HCT116 (cell line): ENCODE measurements at regions not wholly inside any gene's neighbourhood (a gene's known extent, or its start where the extent isn't known, plus 50 kb on each side); places are given as distances from the start of the nearest gene placed in this dataset.

ENCODE experiments used
- ATAC-seq: fragments of 200-7000 bp; cut with Tn5 transposase; 2 replicates; pipeline ENCODE4 v1.9.1; 2020; ENCODE audit warnings: mild to moderate bottlenecking, moderate library complexity
- BruUV-seq: library from RNA; stranded (reverse); fragments of 400-500 nt; replicated peaks from 2 replicates; lab custom pipeline; 2021; lab: Mats Ljungman, UMichigan
- CTCF ChIA-PET: fragments of 300-600 bp; sonication (Branson Sonifier 250); formaldehyde crosslinking; loops from one replicate; lab custom pipeline; 2021; ENCODE audit warnings: antibody characterized with exemption; lab: Charles Lee
- POLR2A ChIA-PET: fragments of 300-600, 350-600 bp; sonication (Branson Sonifier 250); formaldehyde crosslinking; loops from one replicate; lab custom pipeline; 2021; ENCODE audit warnings: antibody characterized with exemption; lab: Charles Lee
- RAD21 ChIA-PET, 2 experiments: fragments of 300-600 bp; sonication (Branson Sonifier 250); formaldehyde crosslinking; loops; one replicate each; lab custom pipeline; 2023; ENCODE audit warnings: low total read pairs in 2 of 2; ENCODE audit not compliant: uncharacterized antibody in 2 of 2, unreplicated experiment in 2 of 2, low non-redundant PET in 1 of 2; lab: Charles Lee
- DNase-seq: peaks from one replicate; pipeline ENCODE4 v3.0.0-alpha.2; 2010; ENCODE audit warnings: low read depth, low spot score
- H2AFZ ChIP-seq: fragments of 200-600 bp; shearing (Covaris generic), sonication (generic); 2 replicates; pipeline ENCODE4 v1.6.1; 2017; ENCODE audit warnings: low read depth, mixed run types, mixed read lengths, antibody characterized with exemption, low read length; ENCODE audit not compliant: poor library complexity, severe bottlenecking
- H3K27ac ChIP-seq: 2 replicates; pipeline ENCODE4 v1.5.1; 2012; ENCODE audit warnings: low read depth, low read length
- H3K27me3 ChIP-seq: fragments of 200-600 bp; sonication (generic); 2 replicates; pipeline ENCODE4 v1.6.1; 2016; ENCODE audit warnings: mixed run types, low read length, mixed read lengths; ENCODE audit not compliant: insufficient read depth
- H3K36me3 ChIP-seq, 2 experiments: fragments of 200-500 bp in 1 of 2; fragments of 200-600 bp in 1 of 2; sonication (Bioruptor generic) in 1 of 2; sonication (generic) in 1 of 2; 2 replicates each; pipeline versions ENCODE4 v1.5.1 to v1.6.1; 2014 to 2016; ENCODE audit warnings: low read length in 2 of 2, inconsistent platforms in 1 of 2, mixed read lengths in 1 of 2, mixed run types in 1 of 2; ENCODE audit not compliant: insufficient read depth in 2 of 2, control insufficient read depth in 1 of 2
- H3K4me1 ChIP-seq, 2 experiments: fragments of 200-600 bp in 1 of 2; sonication (generic) in 1 of 2; 2 replicates each; pipeline versions ENCODE4 v1.5.1 to v1.6.1; 2012 to 2017; ENCODE audit warnings: low read length in 2 of 2, inconsistent platforms in 1 of 2, mild to moderate bottlenecking in 1 of 2, mixed read lengths in 1 of 2, mixed run types in 1 of 2, moderate library complexity in 1 of 2; ENCODE audit not compliant: insufficient read depth in 2 of 2, control insufficient read depth in 1 of 2
- H3K4me2 ChIP-seq: fragments of 200-600 bp; sonication (generic); 2 replicates; pipeline ENCODE4 v1.6.1; 2017; ENCODE audit warnings: mixed run types, low read length, mixed read lengths
- H3K4me3 ChIP-seq, 2 experiments: fragments of 200-600 bp in 1 of 2; sonication (generic) in 1 of 2; replicated peaks in 1 of 2; 2 replicates each; pipeline ENCODE4 v1.5.1; 2011 to 2016; ENCODE audit warnings: low read length in 2 of 2, control low read depth in 1 of 2, low read depth in 1 of 2, mild to moderate bottlenecking in 1 of 2, mixed read lengths in 1 of 2, mixed run types in 1 of 2
- H3K79me2 ChIP-seq: fragments of 200-600 bp; sonication (generic); 2 replicates; pipeline ENCODE4 v1.6.1; 2017; ENCODE audit warnings: mild to moderate bottlenecking, mixed run types, low read length, moderate library complexity, mixed read lengths; ENCODE audit not compliant: insufficient read depth
- H3K9ac ChIP-seq: fragments of 200-600 bp; sonication (generic); 2 replicates; pipeline ENCODE4 v1.6.1; 2016; ENCODE audit warnings: low read length, mixed read lengths
- H3K9me2 ChIP-seq: fragments of 200-600 bp; sonication (generic), shearing (Covaris generic); 2 replicates; pipeline ENCODE4 v1.6.1; 2017; ENCODE audit warnings: mixed run types, mild to moderate bottlenecking, moderate library complexity; ENCODE audit not compliant: insufficient read depth
- H3K9me3 ChIP-seq, 2 experiments: fragments of 200-500 bp in 1 of 2; fragments of 200-600 bp in 1 of 2; sonication (Bioruptor generic) in 1 of 2; sonication (generic) in 1 of 2; 2 replicates each; pipeline ENCODE4 v1.6.1; 2014 to 2017; ENCODE audit warnings: low read length in 2 of 2, mixed read lengths in 2 of 2, inconsistent platforms in 1 of 2, low read depth in 1 of 2, mild to moderate bottlenecking in 1 of 2, mixed run types in 1 of 2, moderate library complexity in 1 of 2; ENCODE audit not compliant: control insufficient read depth in 1 of 2, insufficient read depth in 1 of 2
- H4K20me1 ChIP-seq: fragments of 200-600 bp; sonication (generic), shearing (Covaris generic); 2 replicates; pipeline ENCODE4 v1.6.1; 2017; ENCODE audit warnings: mixed run types, mild to moderate bottlenecking, moderate library complexity; ENCODE audit not compliant: insufficient read depth
- EGR1 ChIP-seq: IDR thresholded peaks from 2 replicates; pipeline ENCODE4 v1.6.1; 2012; ENCODE audit warnings: low read depth
- EZH2 ChIP-seq: fragments of 200-600 bp; sonication (generic); IDR thresholded peaks from 2 replicates; pipeline ENCODE4 v1.6.1; 2017; ENCODE audit warnings: antibody characterized with exemption, mixed run types
- EZH2phosphoT487 ChIP-seq: fragments of 200-600 bp; IDR thresholded peaks from 2 replicates; pipeline ENCODE4 v1.6.1; 2018; ENCODE audit warnings: antibody characterized with exemption, borderline replicate concordance
- FOSL1 ChIP-seq: IDR thresholded peaks from 2 replicates; pipeline ENCODE4 v1.6.1; 2012; ENCODE audit warnings: low read depth
- POLR2A ChIP-seq: IDR thresholded peaks from 2 replicates; pipeline ENCODE4 v1.7.0; 2011; ENCODE audit warnings: borderline replicate concordance; ENCODE audit not compliant: insufficient read depth, insufficient read length; ENCODE audit errors: extremely low read depth
- POLR2AphosphoS5 ChIP-seq: IDR thresholded peaks from 2 replicates; pipeline ENCODE4 v1.6.1; 2011; ENCODE audit warnings: mild to moderate bottlenecking, low read depth, low read length, moderate library complexity
- RAD21 ChIP-seq: IDR thresholded peaks from 2 replicates; pipeline ENCODE4 v1.6.1; 2012; ENCODE audit warnings: low read depth, mild to moderate bottlenecking
- SIN3A ChIP-seq: IDR thresholded peaks from 2 replicates; pipeline ENCODE4 v1.6.1; 2012; ENCODE audit warnings: low read depth
- SP1 ChIP-seq: IDR thresholded peaks from 2 replicates; pipeline ENCODE4 v1.6.1; 2012; ENCODE audit warnings: low read depth
- SRF ChIP-seq: IDR thresholded peaks from 2 replicates; pipeline ENCODE4 v1.6.1; 2012; ENCODE audit warnings: low read depth
- TCF7L2 ChIP-seq: IDR thresholded peaks from 2 replicates; pipeline ENCODE4 v1.7.0; 2011; ENCODE audit warnings: borderline replicate concordance, inconsistent platforms; ENCODE audit not compliant: insufficient read depth, insufficient read length; ENCODE audit errors: extremely low read depth
- ZFX ChIP-seq: fragments of 450-650 bp; IDR thresholded peaks from 2 replicates; pipeline ENCODE4 v1.6.1; 2017
- intact Hi-C: fragments of 100-400 bp; cut with micrococcal nuclease; formaldehyde crosslinking; loops from 2 replicates; pipeline ENCODE4 v1.10.0; 2022
- TF ChIP-seq, protein P1 (sequence below): IDR thresholded peaks from 2 replicates; pipeline ENCODE4 v1.6.1; 2011; ENCODE audit warnings: mild to moderate bottlenecking, low read length, moderate library complexity; ENCODE audit not compliant: insufficient replicate concordance; ENCODE audit errors: extremely low read depth
- TF ChIP-seq, protein P2 (sequence below): IDR thresholded peaks from 2 replicates; pipeline ENCODE4 v1.6.1; 2012

DNA sequence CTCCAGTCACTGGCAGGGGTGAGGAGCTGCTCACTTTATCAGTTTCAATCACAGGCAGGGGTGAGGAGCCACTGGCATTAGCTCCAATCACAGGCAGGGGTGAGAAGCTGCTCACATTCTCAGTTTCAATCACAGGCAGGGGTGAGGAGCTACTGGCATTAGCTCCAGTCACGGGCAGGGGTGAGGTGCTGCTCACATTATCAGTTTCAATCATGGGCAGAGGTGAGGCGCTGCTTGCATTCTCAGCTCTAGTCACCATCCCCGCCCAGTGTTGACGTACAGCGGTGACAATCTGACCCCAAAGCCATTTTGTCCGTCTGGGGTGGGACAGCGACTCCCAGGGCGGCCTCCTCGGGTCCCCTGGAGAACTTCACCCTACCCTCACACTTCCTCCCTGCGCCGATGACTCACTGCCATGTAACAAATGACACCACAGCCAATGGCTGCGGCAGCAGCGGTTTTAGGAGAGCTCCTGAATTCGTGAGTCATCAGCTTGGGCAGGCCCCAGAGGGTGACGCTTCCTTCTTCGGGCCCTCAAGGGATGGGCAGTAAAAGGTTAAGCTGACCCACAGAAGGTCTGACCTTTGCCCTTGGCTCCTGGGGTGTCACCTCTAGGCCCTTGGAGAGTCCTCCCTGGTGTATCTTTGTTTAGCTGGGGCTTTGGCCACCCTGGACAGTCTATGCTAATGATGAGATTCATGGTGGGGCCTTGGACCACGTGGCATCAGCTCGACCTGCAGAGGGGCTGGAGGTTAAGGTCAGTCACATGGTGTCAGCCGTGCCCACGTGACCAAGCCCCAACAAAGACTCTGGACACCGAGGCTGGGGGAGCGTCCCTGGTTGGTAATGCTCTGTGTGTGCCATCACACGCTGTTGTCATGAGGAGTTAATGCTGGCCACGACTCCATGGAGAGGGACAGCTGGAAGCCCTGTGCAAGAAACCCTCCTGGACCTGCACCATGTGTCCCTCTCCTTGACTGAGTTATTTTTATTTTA is 171.7 kb downstream of the C16orf95 start (continued):
- TF ChIP-seq EZH2phosphoT487 (no peak), ZFX (no peak), FOSL1 (peak; percentile 99)

DNA sequence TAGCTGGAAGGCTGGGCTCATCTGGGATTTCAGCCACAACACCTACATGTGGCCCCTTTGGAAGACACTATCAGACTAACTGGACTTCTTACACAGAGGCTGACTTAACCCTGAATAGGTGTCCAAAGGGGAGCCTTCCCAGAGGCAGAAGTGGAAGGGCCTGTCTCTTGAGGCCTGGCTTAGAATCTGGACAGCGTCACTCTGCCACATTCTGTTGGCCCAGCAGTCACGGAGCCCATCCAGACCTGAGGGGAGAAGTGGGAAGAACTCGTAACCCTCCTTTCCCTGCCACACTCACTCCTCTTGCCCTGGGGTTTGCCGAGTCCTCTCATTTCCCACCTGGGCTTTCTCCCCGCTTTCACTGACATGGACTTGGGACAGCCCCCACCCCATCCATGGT is 170.5 kb downstream of the C16orf95 start:
- peaks cover 13 to 34% of the 10 kb centered on the region in 2 experiments for H3K4me1 ChIP-seq
- no peak for ATAC-seq
- H3K4me3 ChIP-seq, result no peak overlapping the region
- H3K9me3 ChIP-seq, result peaks cover 8 to 9% of the 10 kb centered on the region in 2 experiments; a peak in 2 of 4 replicates
- H2AFZ ChIP-seq, result no peak overlapping the region
- RAD21 ChIA-PET, result no interaction called here
- H3K79me2 ChIP-seq, result no peaks in the 10 kb centered on the region
- CTCF ChIA-PET, result interaction anchor here (1.7 kb wide), 1 partner anchor 70 kb away, joined by 8 read pairs; no protein-coding TSS in a partner anchor
- POLR2A ChIA-PET, result no interaction called here
- no TSS peak for BruUV-seq
- intact Hi-C loops, result no loop called here
- H3K4me2 ChIP-seq, result no peak overlapping the region
- no peak overlapping the region for H3K27ac ChIP-seq
- H3K9me2 ChIP-seq, result no peaks in the 10 kb centered on the region
- no peaks in the 10 kb centered on the region for H3K36me3 ChIP-seq
- no peak for TF ChIP-seq FOSL1
- no peak for TF ChIP-seq EGR1
- no peak for TF ChIP-seq EZH2
- TF ChIP-seq, protein P1, sequence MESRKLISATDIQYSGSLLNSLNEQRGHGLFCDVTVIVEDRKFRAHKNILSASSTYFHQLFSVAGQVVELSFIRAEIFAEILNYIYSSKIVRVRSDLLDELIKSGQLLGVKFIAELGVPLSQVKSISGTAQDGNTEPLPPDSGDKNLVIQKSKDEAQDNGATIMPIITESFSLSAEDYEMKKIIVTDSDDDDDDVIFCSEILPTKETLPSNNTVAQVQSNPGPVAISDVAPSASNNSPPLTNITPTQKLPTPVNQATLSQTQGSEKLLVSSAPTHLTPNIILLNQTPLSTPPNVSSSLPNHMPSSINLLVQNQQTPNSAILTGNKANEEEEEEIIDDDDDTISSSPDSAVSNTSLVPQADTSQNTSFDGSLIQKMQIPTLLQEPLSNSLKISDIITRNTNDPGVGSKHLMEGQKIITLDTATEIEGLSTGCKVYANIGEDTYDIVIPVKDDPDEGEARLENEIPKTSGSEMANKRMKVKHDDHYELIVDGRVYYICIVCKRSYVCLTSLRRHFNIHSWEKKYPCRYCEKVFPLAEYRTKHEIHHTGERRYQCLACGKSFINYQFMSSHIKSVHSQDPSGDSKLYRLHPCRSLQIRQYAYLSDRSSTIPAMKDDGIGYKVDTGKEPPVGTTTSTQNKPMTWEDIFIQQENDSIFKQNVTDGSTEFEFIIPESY, result no peak
- TF ChIP-seq TCF7L2, result no peak
- no peak for TF ChIP-seq POLR2A
- no peak for TF ChIP-seq SIN3A
- no peak for TF ChIP-seq SP1
- TF ChIP-seq ZFX, result no peak
- no peak for TF ChIP-seq SRF
- TF ChIP-seq, protein P2, sequence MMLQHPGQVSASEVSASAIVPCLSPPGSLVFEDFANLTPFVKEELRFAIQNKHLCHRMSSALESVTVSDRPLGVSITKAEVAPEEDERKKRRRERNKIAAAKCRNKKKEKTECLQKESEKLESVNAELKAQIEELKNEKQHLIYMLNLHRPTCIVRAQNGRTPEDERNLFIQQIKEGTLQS, result no peak
- no peak for TF ChIP-seq POLR2AphosphoS5
- TF ChIP-seq RAD21, result no peak
- TF ChIP-seq, all 23 proteins: peak for 0
- H3K27me3 ChIP-seq, result no peaks in the 10 kb centered on the region
- no peaks in the 10 kb centered on the region for H4K20me1 ChIP-seq
- H3K9ac ChIP-seq, result no peak overlapping the region
- no peak for DNase-seq
